Amniotic epithelial cell (primary cell): ENCODE measurements at regions not wholly inside any gene's neighbourhood (a gene's known extent, or its start where the extent isn't known, plus 50 kb on each side); places are given as distances from the start of the nearest gene placed in this dataset.
A peak's percentile ranks its signal among the peaks of the same experiment; 100 is the strongest.

ENCODE experiments used
- DNase-seq: peaks from one replicate; pipeline ENCODE4 v3.0.0-alpha.2; 2010; ENCODE audit warnings: low read depth

- DNase-seq = no peak
These were observed 329.8 kb upstream of the PDZRN3 start for GRCh38 chr3:73954506-73954905.

DNA sequence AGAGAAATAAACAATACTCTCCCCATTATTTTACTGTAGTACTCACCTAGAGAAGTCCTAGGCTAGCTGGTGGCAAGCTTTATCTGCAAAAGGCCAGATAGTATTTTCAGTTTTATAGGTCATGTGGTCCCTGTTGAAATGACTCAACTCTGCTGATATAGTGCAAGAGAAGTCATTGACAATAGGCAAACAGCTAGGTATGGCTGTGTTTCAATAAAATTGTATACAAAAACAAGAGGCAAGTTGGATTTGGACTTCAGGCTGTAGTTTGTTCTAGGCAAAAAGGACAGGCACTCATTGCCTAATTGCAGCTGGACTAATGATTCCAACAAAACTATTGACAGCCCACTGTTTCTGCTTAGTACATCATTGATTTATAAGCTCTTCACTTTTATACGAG, 328.0 kb upstream of the PDZRN3 start:
- DNase-seq = no peak

GRCh38 chr3:73950865-73951558, 326.3 kb upstream of the PDZRN3 start:
- no peak for DNase-seq

GRCh38 chr3:73945541-73945940, 320.8 kb upstream of the PDZRN3 start:
- DNase-seq = no peak

DNA sequence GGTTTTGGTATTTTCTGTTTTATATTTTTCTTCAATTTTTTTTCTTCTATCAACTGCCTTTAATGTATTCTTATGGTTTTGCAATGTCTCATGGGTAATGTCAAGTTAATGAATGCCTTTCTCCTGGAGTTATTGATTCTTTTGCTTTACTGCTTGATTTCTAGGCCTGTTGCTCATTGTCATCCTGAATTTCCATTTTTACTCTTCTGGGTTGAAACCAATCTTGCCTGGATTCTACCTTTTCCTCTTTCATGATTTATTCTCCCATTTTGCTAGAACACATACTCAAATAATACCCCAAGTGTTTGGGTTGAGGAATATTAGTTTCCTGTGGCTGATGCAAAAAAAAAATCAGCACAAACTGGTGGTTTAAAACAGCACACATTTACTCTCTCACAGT, 315.2 kb upstream of the PDZRN3 start:
- no peak for DNase-seq

DNA sequence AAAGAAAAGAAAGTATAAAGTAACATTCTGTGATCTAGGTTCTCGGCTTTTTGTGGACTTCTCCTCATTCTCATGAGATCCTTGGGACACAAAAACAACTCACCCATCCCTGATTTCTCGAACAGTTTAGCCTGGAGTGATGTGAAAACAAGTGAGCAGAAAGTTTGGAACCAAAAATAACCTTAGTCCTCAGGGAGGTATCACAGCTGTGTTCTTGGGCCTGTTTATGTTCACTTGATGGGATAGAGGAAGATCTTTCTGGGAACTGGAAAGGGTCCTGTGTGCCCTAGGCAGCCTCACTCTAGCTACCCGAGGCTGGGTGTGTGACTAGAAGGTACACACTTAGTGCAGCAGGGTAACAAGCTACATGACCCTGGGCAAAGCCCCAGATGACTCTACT, 308.8 kb upstream of the PDZRN3 start:
- DNase-seq = no peak

- DNase-seq = no peak
These were observed 302.4 kb upstream of the PDZRN3 start for GRCh38 chr3:73927203-73927570.

GRCh38 chr3:73926360-73927202, 301.8 kb upstream of the PDZRN3 start:
- no peak for DNase-seq

DNA sequence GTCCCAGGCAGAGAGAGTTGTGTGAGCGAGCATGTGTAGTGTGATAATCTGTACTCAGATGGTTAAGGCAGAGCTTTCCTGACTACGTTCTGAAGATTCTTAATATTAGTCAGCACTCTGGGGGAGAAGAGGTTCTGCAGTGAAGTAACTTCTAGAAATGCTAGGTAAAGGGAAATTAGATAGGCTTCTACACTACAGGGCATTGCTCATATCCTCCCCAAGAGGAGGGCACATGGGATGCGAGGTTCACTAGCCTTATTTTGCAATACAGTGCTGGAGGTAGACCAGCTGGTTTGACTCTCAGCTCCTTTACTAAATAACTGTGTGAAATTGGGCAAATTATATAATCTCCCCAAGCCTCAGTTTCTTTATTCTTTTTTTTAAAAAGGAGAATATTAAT, 300.3 kb upstream of the PDZRN3 start:
- DNase-seq = no peak

DNA sequence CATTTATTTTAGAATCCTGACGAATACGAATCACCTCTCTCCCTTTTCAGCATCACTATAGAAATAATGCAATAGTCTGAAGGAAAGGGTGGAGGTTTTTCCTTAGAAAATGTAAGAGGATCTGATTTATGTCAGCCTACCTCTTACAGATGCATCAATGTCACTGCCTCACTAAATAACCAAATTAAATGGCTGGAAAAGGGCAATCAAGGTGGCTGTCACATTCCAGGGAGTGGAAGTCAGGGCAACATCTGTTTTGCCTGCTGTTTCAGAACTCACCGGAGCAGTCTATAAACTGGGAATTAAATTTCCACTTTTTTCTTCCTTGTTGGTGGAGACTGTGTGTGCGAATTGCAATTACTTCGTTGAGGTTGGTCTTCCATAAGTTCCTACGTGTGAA, 299.3 kb upstream of the PDZRN3 start:
- no peak for DNase-seq

DNA sequence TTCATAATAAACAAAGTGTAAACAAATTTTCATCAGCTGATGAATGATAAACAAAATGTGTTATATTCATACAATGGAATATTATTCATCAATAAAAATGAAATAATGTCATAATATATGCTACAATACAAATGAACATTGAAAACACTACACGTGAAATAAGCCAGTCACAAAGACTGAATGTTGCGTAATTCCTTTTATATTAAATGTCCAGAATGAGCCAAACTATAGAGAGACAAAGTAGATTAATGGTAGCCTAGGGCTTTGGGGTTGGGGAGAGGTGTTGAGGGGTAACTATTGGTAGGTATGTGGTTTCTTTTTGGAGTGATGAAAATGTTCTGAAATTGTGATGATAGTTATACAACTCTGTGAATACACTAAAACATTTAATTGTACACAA, 292.9 kb upstream of the PDZRN3 start:
- DNase-seq = no peak

GRCh38 chr3:73915886-73916285, 291.1 kb upstream of the PDZRN3 start:
- no peak for DNase-seq

- DNase-seq = no peak
These were observed 283.5 kb upstream of the PDZRN3 start for GRCh38 chr3:73908218-73908617.

DNA sequence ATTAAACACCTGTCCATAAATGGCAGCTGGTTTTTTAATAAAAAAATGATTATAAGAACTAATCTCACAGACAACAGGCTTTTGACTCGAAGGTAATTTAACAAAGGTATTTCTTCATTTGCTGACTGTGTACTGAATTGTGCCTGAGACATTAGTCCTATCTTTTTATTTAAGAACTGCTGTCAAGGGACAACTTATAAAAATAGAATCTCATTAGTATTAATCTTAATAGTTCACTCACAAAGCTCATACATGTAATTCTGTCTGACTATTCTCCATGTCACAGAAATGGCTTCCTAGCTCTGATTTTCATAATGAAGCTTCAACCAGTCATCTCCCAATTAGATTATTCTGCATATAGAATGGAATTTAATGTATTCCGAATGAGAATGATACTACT, 276.9 kb upstream of the PDZRN3 start:
- no peak for DNase-seq

- no peak for DNase-seq
These were observed 269.9 kb upstream of the PDZRN3 start for GRCh38 chr3:73894474-73895213.

- DNase-seq = no peak
These were observed 268.3 kb upstream of the PDZRN3 start for GRCh38 chr3:73893089-73893488.

GRCh38 chr3:73885862-73886261, 261.1 kb upstream of the PDZRN3 start:
- DNase-seq = no peak

- no peak for DNase-seq
These were observed 259.6 kb upstream of the PDZRN3 start for GRCh38 chr3:73884361-73884760.

DNA sequence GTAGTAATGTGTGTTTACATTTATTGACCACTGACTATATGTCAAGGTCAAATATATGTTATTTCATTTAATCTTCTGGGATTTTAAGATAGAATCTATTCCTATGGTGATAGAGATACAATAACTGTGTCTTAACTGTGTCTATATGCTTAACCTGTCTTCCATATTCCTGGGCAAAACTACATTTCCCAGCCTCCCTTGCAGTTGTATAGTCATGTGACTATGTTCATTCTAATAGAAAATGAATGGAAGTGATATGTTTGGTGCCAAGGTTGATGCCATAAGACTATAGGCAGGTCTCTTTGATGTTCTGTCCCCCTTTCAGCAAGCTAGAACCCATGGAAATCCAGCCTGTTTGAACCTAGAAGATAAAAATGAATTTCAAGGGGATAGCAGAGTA, 258.8 kb upstream of the PDZRN3 start:
- DNase-seq = no peak

GRCh38 chr3:73874606-73875369, 250.0 kb upstream of the PDZRN3 start:
- no peak for DNase-seq

DNA sequence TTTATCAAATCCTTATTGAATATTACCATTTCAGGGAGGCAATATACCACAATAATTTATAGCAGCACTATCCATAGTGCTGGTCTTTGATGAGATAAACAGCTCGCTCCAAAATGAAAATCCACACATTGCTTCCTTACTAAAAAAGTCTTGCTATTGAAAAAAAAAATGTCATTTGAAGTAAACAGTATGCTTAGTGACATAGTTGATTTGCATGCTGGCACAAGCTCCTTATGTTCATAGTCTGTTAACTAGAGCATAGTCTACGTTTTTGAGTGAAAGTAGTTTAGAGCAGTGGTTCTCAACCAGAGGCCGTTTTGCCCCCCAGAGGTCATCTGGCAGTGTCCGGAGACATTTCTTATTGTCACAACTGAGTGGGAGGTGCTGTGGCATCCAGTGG, 249.4 kb upstream of the PDZRN3 start:
- no peak for DNase-seq

- peak; percentile 21 for DNase-seq
These were observed 244.1 kb upstream of the PDZRN3 start for GRCh38 chr3:73868688-73869315.
